Activated CD8-positive, alpha-beta memory T cell treated with anti-CD3 and anti-CD28 coated beads, Interleukin-2, amount 50 U/mL, for 4 hours (primary cell): ENCODE measurements at regions not wholly inside any gene's neighbourhood (a gene's known extent, or its start where the extent isn't known, plus 50 kb on each side); places are given as distances from the start of the nearest gene placed in this dataset.

Experiments used
- DNase-seq: peaks from one replicate; pipeline ENCODE4 v3.0.0-alpha.2; 2020

GRCh38 chr7:17242504-17242903, 55.9 kb upstream of the AHR start:
- DNase-seq: no peak

- DNase-seq: no peak
These were observed 53.7 kb upstream of the AHR start for GRCh38 chr7:17244786-17245185.

- DNase-seq: no peak
These were observed 51.1 kb upstream of the AHR start for GRCh38 chr7:17247357-17247756.

- DNase-seq: no peak
These were observed 49.9 kb upstream of the AHR start for GRCh38 chr7:17248527-17248926.
